Natural killer cell treated with Interleukin-12 subunit alpha and Interleukin-12 subunit beta and Interleukin-15 and Interleukin-18, amount 100 ng/mL, for 72 hours (primary cell): ENCODE measurements at regions not wholly inside any gene's neighbourhood (a gene's known extent, or its start where the extent isn't known, plus 50 kb on each side); places are given as distances from the start of the nearest gene placed in this dataset.
A peak's percentile ranks its signal among the peaks of the same experiment; 100 is the strongest.
"Not testable (repeated sequence)": the region's sequence is repeated elsewhere in the genome, so short reads cannot be mapped to it uniquely, and the experiment has no call there.

ENCODE experiments used
- ATAC-seq, 2 donors: fragments of 150-1000 bp; cut with Tn5 transposase in 1 of 2; sonication (Bioruptor Pico), chemical (Tn5 transposase) in 1 of 2; 2 replicates each; pipeline ENCODE4 v1.10.0; 2021
- DNase-seq: peaks from one replicate; pipeline ENCODE4 v3.0.0; 2022; ENCODE audit warnings: low spot score
- H3K27ac Mint-ChIP-seq, 2 donors: 1 replicate in 1 of 2; 2 replicates in 1 of 2; pipeline ENCODE4 v1.8.0; 2022; ENCODE audit warnings: mixed read lengths in 2 of 2, mild to moderate bottlenecking in 1 of 2, moderate library complexity in 1 of 2
- H3K27me3 Mint-ChIP-seq, 2 donors: 1 replicate in 1 of 2; 2 replicates in 1 of 2; pipeline ENCODE4 v1.8.0; 2022; ENCODE audit warnings: mixed read lengths in 2 of 2
- H3K36me3 Mint-ChIP-seq: one replicate; pipeline ENCODE4 v1.8.0; 2022; ENCODE audit warnings: mixed read lengths
- H3K4me1 Mint-ChIP-seq, 2 donors: 1 replicate in 1 of 2; 2 replicates in 1 of 2; pipeline ENCODE4 v1.8.0; 2022; ENCODE audit warnings: low read depth in 2 of 2, mixed read lengths in 2 of 2, mild to moderate bottlenecking in 1 of 2
- H3K4me3 Mint-ChIP-seq: one replicate; pipeline ENCODE4 v1.8.0; 2022; ENCODE audit warnings: mixed read lengths
- H3K9me3 Mint-ChIP-seq: 2 replicates; pipeline ENCODE4 v1.8.0; 2022; ENCODE audit warnings: mixed read lengths

GRCh38 chr4:112802780-112803179, 165.8 kb downstream of the LARP7 start:
- ATAC-seq (no peak), DNase-seq (no peak)
- no peaks in the 10 kb centered on the region for H3K36me3 Mint-ChIP-seq
- no peaks in the 10 kb centered on the region for H3K4me1 Mint-ChIP-seq
- peaks cover 5 to 9% of the 10 kb centered on the region in 2 donors for H3K27me3 Mint-ChIP-seq
- H3K4me3 Mint-ChIP-seq = no peak overlapping the region
- no peak overlapping the region for H3K27ac Mint-ChIP-seq
- no peaks in the 10 kb centered on the region for H3K9me3 Mint-ChIP-seq

GRCh38 chr4:112807083-112807482, 170.1 kb downstream of the LARP7 start:
- H3K27ac Mint-ChIP-seq = no peak overlapping the region
- ATAC-seq = no peak
- no peaks in the 10 kb centered on the region for H3K9me3 Mint-ChIP-seq
- no peak for DNase-seq
- H3K4me3 Mint-ChIP-seq = no peak overlapping the region
- H3K36me3 Mint-ChIP-seq = no peaks in the 10 kb centered on the region
- peaks cover 0 to 5% of the 10 kb centered on the region in 2 donors for H3K27me3 Mint-ChIP-seq
- H3K4me1 Mint-ChIP-seq = no peaks in the 10 kb centered on the region

- DNase-seq (no peak), ATAC-seq (no peak)
- no peak overlapping the region for H3K4me3 Mint-ChIP-seq
- no peak overlapping the region for H3K27ac Mint-ChIP-seq
- no peaks in the 10 kb centered on the region for H3K4me1 Mint-ChIP-seq
- H3K9me3 Mint-ChIP-seq = no peaks in the 10 kb centered on the region
- peaks cover 0 to 5% of the 10 kb centered on the region in 2 donors for H3K27me3 Mint-ChIP-seq
- H3K36me3 Mint-ChIP-seq = no peaks in the 10 kb centered on the region
These were observed 171.1 kb downstream of the LARP7 start for GRCh38 chr4:112808001-112808400.

GRCh38 chr4:112813790-112814189, 176.8 kb downstream of the LARP7 start:
- H3K4me1 Mint-ChIP-seq = peaks cover 5 to 8% of the 10 kb centered on the region in 2 donors
- DNase-seq (no peak), ATAC-seq (no peak)
- no peak overlapping the region for H3K27ac Mint-ChIP-seq
- H3K27me3 Mint-ChIP-seq = peaks cover 13 to 23% of the 10 kb centered on the region in 2 donors
- no peak overlapping the region for H3K4me3 Mint-ChIP-seq
- H3K9me3 Mint-ChIP-seq = no peaks in the 10 kb centered on the region
- no peaks in the 10 kb centered on the region for H3K36me3 Mint-ChIP-seq

- Mint-ChIP-seq H3K4me1 (peaks cover 5 to 8% of the 10 kb centered on the region in 2 donors), H3K36me3 (no peaks in the 10 kb centered on the region), H3K4me3 (peak overlapping the region; percentile 38), H3K9me3 (no peaks in the 10 kb centered on the region), H3K27ac (peak overlapping the region in 1 of 2 donors; percentile 42), H3K27me3 (peaks cover 18 to 40% of the 10 kb centered on the region in 2 donors)
- DNase-seq (no peak), ATAC-seq (peak; percentile 53 to 67)
These were observed 181.1 kb downstream of the LARP7 start for GRCh38 chr4:112817933-112818593.

GRCh38 chr4:112818594-112818965, 181.6 kb downstream of the LARP7 start:
- Mint-ChIP-seq H3K9me3 (no peaks in the 10 kb centered on the region), H3K4me3 (peak overlapping the region; percentile 38), H3K4me1 (peaks cover 5 to 8% of the 10 kb centered on the region in 2 donors), H3K27me3 (peaks cover 18 to 40% of the 10 kb centered on the region in 2 donors), H3K27ac (peak overlapping the region in 1 of 2 donors; percentile 42), H3K36me3 (no peaks in the 10 kb centered on the region)
- DNase-seq (no peak), ATAC-seq (no peak)

GRCh38 chr4:112819729-112820128, 182.8 kb downstream of the LARP7 start:
- Mint-ChIP-seq H3K4me3 (no peak overlapping the region), H3K36me3 (no peaks in the 10 kb centered on the region), H3K4me1 (peaks cover 5 to 8% of the 10 kb centered on the region in 2 donors), H3K27ac (no peak overlapping the region), H3K9me3 (no peaks in the 10 kb centered on the region), H3K27me3 (peaks cover 18 to 35% of the 10 kb centered on the region in 2 donors)
- ATAC-seq (no peak), DNase-seq (no peak)

GRCh38 chr4:112823156-112823555, 186.2 kb downstream of the LARP7 start:
- Mint-ChIP-seq H3K27me3 (peaks cover 10 to 24% of the 10 kb centered on the region in 2 donors), H3K36me3 (no peaks in the 10 kb centered on the region), H3K4me1 (peaks cover 3 to 4% of the 10 kb centered on the region in 2 donors), H3K4me3 (no peak overlapping the region), H3K9me3 (no peaks in the 10 kb centered on the region), H3K27ac (no peak overlapping the region)
- ATAC-seq (no peak), DNase-seq (no peak)

- no peak for ATAC-seq
- Mint-ChIP-seq H3K9me3 (no peaks in the 10 kb centered on the region), H3K27ac (no peak overlapping the region), H3K4me3 (no peak overlapping the region), H3K4me1 (no peaks in the 10 kb centered on the region), H3K27me3 (peaks cover 6 to 19% of the 10 kb centered on the region in 2 donors), H3K36me3 (no peaks in the 10 kb centered on the region)
- DNase-seq = no peak
These were observed 186.7 kb downstream of the LARP7 start for GRCh38 chr4:112823606-112824005.

GRCh38 chr4:112830753-112831386, 193.9 kb downstream of the LARP7 start:
- peaks cover 4% of the 10 kb centered on the region for H3K9me3 Mint-ChIP-seq
- no peak overlapping the region for H3K27ac Mint-ChIP-seq
- H3K36me3 Mint-ChIP-seq = no peaks in the 10 kb centered on the region
- H3K4me1 Mint-ChIP-seq = no peaks in the 10 kb centered on the region
- DNase-seq (no peak), ATAC-seq (peak in 1 of 2 donors; percentile 20)
- H3K4me3 Mint-ChIP-seq = no peak overlapping the region
- H3K27me3 Mint-ChIP-seq = no peaks in the 10 kb centered on the region

GRCh38 chr4:112832493-112832892, 195.6 kb downstream of the LARP7 start:
- H3K27me3 Mint-ChIP-seq = no peaks in the 10 kb centered on the region
- ATAC-seq (no peak), DNase-seq (no peak)
- H3K9me3 Mint-ChIP-seq = peaks cover 4% of the 10 kb centered on the region
- H3K4me1 Mint-ChIP-seq = no peaks in the 10 kb centered on the region
- no peaks in the 10 kb centered on the region for H3K36me3 Mint-ChIP-seq
- H3K4me3 Mint-ChIP-seq = no peak overlapping the region
- H3K27ac Mint-ChIP-seq = no peak overlapping the region

- ATAC-seq (no peak), DNase-seq (no peak)
- Mint-ChIP-seq H3K27ac (no peak overlapping the region), H3K4me3 (no peak overlapping the region), H3K9me3 (peaks cover 3% of the 10 kb centered on the region), H3K27me3 (peaks cover 2 to 7% of the 10 kb centered on the region in 2 donors), H3K36me3 (no peaks in the 10 kb centered on the region), H3K4me1 (no peaks in the 10 kb centered on the region)
These were observed 200.0 kb downstream of the LARP7 start for GRCh38 chr4:112836895-112837294.

GRCh38 chr4:112838015-112838414, 201.1 kb downstream of the LARP7 start:
- not testable (repeated sequence) for H3K36me3 Mint-ChIP-seq, DNase-seq, H3K27ac Mint-ChIP-seq, H3K4me1 Mint-ChIP-seq, H3K9me3 Mint-ChIP-seq, H3K27me3 Mint-ChIP-seq, ATAC-seq, H3K4me3 Mint-ChIP-seq

GRCh38 chr4:112840061-112840460, 203.1 kb downstream of the LARP7 start:
- H3K27ac Mint-ChIP-seq = no peak overlapping the region

More at GRCh38 chr4:112840061-112840460, 203.1 kb downstream of the LARP7 start:
- peaks cover 3% of the 10 kb centered on the region for H3K9me3 Mint-ChIP-seq
- H3K4me1 Mint-ChIP-seq = no peaks in the 10 kb centered on the region
- no peak for DNase-seq
- ATAC-seq = no peak
- H3K4me3 Mint-ChIP-seq = no peak overlapping the region
- H3K27me3 Mint-ChIP-seq = peaks cover 2 to 7% of the 10 kb centered on the region in 2 donors
- H3K36me3 Mint-ChIP-seq = no peaks in the 10 kb centered on the region
